GM18502 (cell line): ENCODE measurements at regions not wholly inside any gene's neighbourhood (a gene's known extent, or its start where the extent isn't known, plus 50 kb on each side); places are given as distances from the start of the nearest gene placed in this dataset.

Experiments used
- ATAC-seq: cut with Tn5 transposase; IDR thresholded peaks from one replicate; pipeline ENCODE4 v1.9.1; 2021; ENCODE audit warnings: mild to moderate bottlenecking; ENCODE audit not compliant: unreplicated experiment, poor library complexity

- no peak for ATAC-seq
Measured at GRCh38 chr5:56345352-56345751, 112.2 kb upstream of the ANKRD55 start.

- ATAC-seq: no peak
Measured at GRCh38 chr5:56344594-56344993, 111.5 kb upstream of the ANKRD55 start.

GRCh38 chr5:56343988-56344387 is 110.9 kb upstream of the ANKRD55 start:
- no peak for ATAC-seq

- ATAC-seq: no peak
Measured at GRCh38 chr5:56342616-56343015, 109.5 kb upstream of the ANKRD55 start.

- no peak for ATAC-seq
Measured at GRCh38 chr5:56340196-56340980, 107.3 kb upstream of the ANKRD55 start.

GRCh38 chr5:56339732-56340131 is 106.6 kb upstream of the ANKRD55 start:
- no peak for ATAC-seq

GRCh38 chr5:56337715-56338319 is 104.7 kb upstream of the ANKRD55 start:
- no peak for ATAC-seq

GRCh38 chr5:56335212-56335611 is 102.1 kb upstream of the ANKRD55 start:
- no peak for ATAC-seq

GRCh38 chr5:56330806-56331205 is 97.7 kb upstream of the ANKRD55 start:
- ATAC-seq: no peak

- ATAC-seq: no peak
Measured at GRCh38 chr5:56330167-56330566, 97.0 kb upstream of the ANKRD55 start.

- peak; percentile 63 for ATAC-seq
Measured at GRCh38 chr5:56329652-56330051, 96.5 kb upstream of the ANKRD55 start.

- peak; percentile 59 for ATAC-seq
Measured at GRCh38 chr5:56328753-56329560, 95.8 kb upstream of the ANKRD55 start.

GRCh38 chr5:56327809-56328208 is 94.7 kb upstream of the ANKRD55 start:
- peak; percentile 75 for ATAC-seq

- no peak for ATAC-seq
Measured at GRCh38 chr5:56326770-56327169, 93.6 kb upstream of the ANKRD55 start.

GRCh38 chr5:56326116-56326515 is 93.0 kb upstream of the ANKRD55 start:
- no peak for ATAC-seq

GRCh38 chr5:56325039-56325438 is 91.9 kb upstream of the ANKRD55 start:
- no peak for ATAC-seq

- ATAC-seq: no peak
Measured at GRCh38 chr5:56323505-56323904, 90.4 kb upstream of the ANKRD55 start.

- ATAC-seq: no peak
Measured at GRCh38 chr5:56322592-56322991, 89.5 kb upstream of the ANKRD55 start.

- no peak for ATAC-seq
Measured at GRCh38 chr5:56321236-56321881, 88.2 kb upstream of the ANKRD55 start.

GRCh38 chr5:56320686-56321085 is 87.6 kb upstream of the ANKRD55 start:
- ATAC-seq: no peak
